ENCODE measurements at regions not wholly inside any gene's neighbourhood (a gene's known extent, or its start where the extent isn't known, plus 50 kb on each side); places are given as distances from the start of the nearest gene placed in this dataset.

DNA sequence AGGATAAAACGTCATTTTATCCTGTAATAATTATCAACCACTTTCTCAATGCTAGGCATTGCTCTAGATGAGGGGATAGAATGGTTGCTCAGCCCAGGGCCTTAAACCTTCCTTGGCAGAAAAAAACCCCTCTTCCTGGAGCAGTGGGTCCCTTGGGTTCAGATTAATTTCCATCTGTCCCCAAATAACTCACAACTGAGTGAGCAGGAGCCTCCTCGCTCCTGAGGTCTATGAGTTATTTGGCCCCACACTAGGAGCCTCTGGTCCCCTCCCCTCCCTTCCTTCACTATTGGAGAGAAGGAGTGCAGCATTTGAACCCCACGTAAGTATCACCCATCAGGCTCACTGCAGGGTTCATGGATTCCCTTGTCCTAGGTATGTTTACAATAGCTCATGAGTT is 157.5 kb upstream of the FHL2 start:
- no peak overlapping the region for H3K4me2 ChIP-seq (ENCODE audit: low read length)
- no peaks in the 10 kb centered on the region for H3F3A ChIP-seq (ENCODE audit: insufficient read depth, low read length, poor library complexity, severe bottlenecking)
- H3K9me2 ChIP-seq (ENCODE audit: insufficient read depth, low read length) = no peaks in the 10 kb centered on the region
- no peaks in the 10 kb centered on the region for H3K9me3 ChIP-seq (ENCODE audit: low read length)
- no peaks in the 10 kb centered on the region for H3K36me3 ChIP-seq (ENCODE audit: insufficient read depth, low read length)
- H3K27me3 ChIP-seq (ENCODE audit: insufficient read depth, low read depth, low read length) = no peaks in the 10 kb centered on the region
- no peak overlapping the region for H3K9ac ChIP-seq (ENCODE audit: low read length)
- H3K4me3 ChIP-seq (ENCODE audit: low read length) = no peak overlapping the region
- H3K79me2 ChIP-seq (replicated peaks; ENCODE audit: insufficient read depth, low read length) = no peaks in the 10 kb centered on the region
- no peak overlapping the region for H2AFZ ChIP-seq (ENCODE audit: low read depth, low read length)
- TF ChIP-seq MXI1 (conservative IDR thresholded peaks at IDR 0.05; ENCODE audit: poor library complexity, severe bottlenecking) = no peak
- no peak for TF ChIP-seq POLR2AphosphoS5 (IDR thresholded peaks at IDR 0.05)
- TF ChIP-seq TAF1 (IDR thresholded peaks at IDR 0.05; ENCODE audit: low read depth) = no peak
- TF ChIP-seq CTCF (IDR thresholded peaks at IDR 0.05; ENCODE audit: poor library complexity, severe bottlenecking) = no peak
- no peak for TF ChIP-seq SMC3 (conservative IDR thresholded peaks at IDR 0.05; ENCODE audit: poor library complexity)
- no peak for TF ChIP-seq EZH2 (IDR thresholded peaks at IDR 0.05; ENCODE audit: borderline replicate concordance, insufficient read depth, low read length, poor library complexity, severe bottlenecking)
- no peak for TF ChIP-seq RAD21 (conservative IDR thresholded peaks at IDR 0.05)
- TF ChIP-seq REST (IDR thresholded peaks at IDR 0.05; ENCODE audit: borderline replicate concordance) = no peak
- TF ChIP-seq EP300 (conservative IDR thresholded peaks at IDR 0.05; ENCODE audit: poor library complexity, severe bottlenecking) = no peak
- no peaks in the 10 kb centered on the region for H4K20me1 ChIP-seq (ENCODE audit: insufficient read depth)
- H3K27ac ChIP-seq (ENCODE audit: low read length) = no peak overlapping the region

DNA sequence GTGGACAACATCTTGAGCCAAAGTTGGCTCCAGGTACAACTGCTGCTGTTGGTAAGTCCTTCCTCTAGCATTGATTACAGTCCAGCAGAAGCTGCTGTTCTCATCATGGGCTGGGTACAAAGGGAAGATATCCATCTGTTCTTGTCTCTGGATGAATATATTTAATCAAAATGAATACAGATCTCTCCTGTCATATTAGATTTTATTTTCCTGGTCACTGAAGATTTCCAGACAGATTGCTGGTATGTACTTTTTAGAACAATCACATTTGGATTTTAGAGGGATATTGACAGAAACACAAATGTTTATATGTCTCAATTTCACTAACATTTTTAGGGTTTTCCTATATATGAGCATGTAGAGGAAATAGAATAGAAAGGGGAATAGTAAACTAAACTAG is 155.4 kb upstream of the FHL2 start:
- no peak overlapping the region for H3K9ac ChIP-seq (ENCODE audit: low read length)
- H3K4me2 ChIP-seq (ENCODE audit: low read length) = no peak overlapping the region

More for the DNA sequence above, 155.4 kb upstream of the FHL2 start:
- H3K27ac ChIP-seq (ENCODE audit: low read length) = no peak overlapping the region
- H3K79me2 ChIP-seq (replicated peaks; ENCODE audit: insufficient read depth, low read length) = no peaks in the 10 kb centered on the region
- H3K27me3 ChIP-seq (ENCODE audit: insufficient read depth, low read depth, low read length) = no peaks in the 10 kb centered on the region
- H2AFZ ChIP-seq (ENCODE audit: low read depth, low read length) = no peak overlapping the region
- H3K9me3 ChIP-seq (ENCODE audit: low read length) = no peaks in the 10 kb centered on the region
- no peaks in the 10 kb centered on the region for H4K20me1 ChIP-seq (ENCODE audit: insufficient read depth)
- no peaks in the 10 kb centered on the region for H3K9me2 ChIP-seq (ENCODE audit: insufficient read depth, low read length)
- no peaks in the 10 kb centered on the region for H3K36me3 ChIP-seq (ENCODE audit: insufficient read depth, low read length)
- H3F3A ChIP-seq (ENCODE audit: insufficient read depth, low read length, poor library complexity, severe bottlenecking) = no peaks in the 10 kb centered on the region
- H3K4me3 ChIP-seq (ENCODE audit: low read length) = no peak overlapping the region
- TF ChIP-seq EP300 (conservative IDR thresholded peaks at IDR 0.05; ENCODE audit: poor library complexity, severe bottlenecking) (no peak), POLR2AphosphoS5 (IDR thresholded peaks at IDR 0.05) (no peak), EZH2 (IDR thresholded peaks at IDR 0.05; ENCODE audit: borderline replicate concordance, insufficient read depth, low read length, poor library complexity, severe bottlenecking) (no peak), SMC3 (conservative IDR thresholded peaks at IDR 0.05; ENCODE audit: poor library complexity) (no peak), RAD21 (conservative IDR thresholded peaks at IDR 0.05) (no peak), CTCF (IDR thresholded peaks at IDR 0.05; ENCODE audit: poor library complexity, severe bottlenecking) (no peak), MXI1 (conservative IDR thresholded peaks at IDR 0.05; ENCODE audit: poor library complexity, severe bottlenecking) (no peak), TAF1 (IDR thresholded peaks at IDR 0.05; ENCODE audit: low read depth) (no peak)
